Loucy (cell line): ENCODE measurements at regions not wholly inside any gene's neighbourhood (a gene's known extent, or its start where the extent isn't known, plus 50 kb on each side); places are given as distances from the start of the nearest gene placed in this dataset.

Experiments
- CTCF ChIP-seq: fragments of 200-600 bp; sonication (generic); conservative IDR thresholded peaks from 2 replicates; pipeline ENCODE4 v1.5.1; 2014; ENCODE audit warnings: mild to moderate bottlenecking, antibody characterized with exemption, low read length
- EZH2phosphoT487 ChIP-seq: fragments of 200-600 bp; IDR thresholded peaks from 2 replicates; pipeline ENCODE4 v1.6.1; 2018; ENCODE audit warnings: antibody characterized with exemption, mild to moderate bottlenecking, moderate library complexity, borderline replicate concordance

GRCh38 chr15:77710206-77710605, 77.5 kb upstream of the LINGO1 start:
- TF ChIP-seq CTCF (no peak), EZH2phosphoT487 (no peak)
